Heart right ventricle (tissue), 16 donors: ENCODE measurements at regions not wholly inside any gene's neighbourhood (a gene's known extent, or its start where the extent isn't known, plus 50 kb on each side); places are given as distances from the start of the nearest gene placed in this dataset.
A peak's percentile ranks its signal among the peaks of the same experiment; 100 is the strongest.
"Not testable (repeated sequence)": the region's sequence is repeated elsewhere in the genome, so short reads cannot be mapped to it uniquely, and the experiment has no call there.

ENCODE experiments used
- ATAC-seq, 8 donors: fragments of 200-7000 bp; cut with Tn5 transposase; one replicate each; pipeline ENCODE4 v1.9.1; 2020; ENCODE audit warnings: mild to moderate bottlenecking in 8 of 8, moderate library complexity in 8 of 8, moderate number of reproducible peaks in 1 of 8
- DNase-seq, 2 donors: peaks; one replicate each; pipeline ENCODE4 v3.0.0-alpha.2; 2020
- H3K27ac ChIP-seq, 10 donors: fragments of 200-600 bp; sonication (generic) in 2 of 10; one replicate each; pipeline versions ENCODE4 v1.5.0 to v1.8.0; 2020 to 2022; ENCODE audit warnings: mild to moderate bottlenecking in 3 of 10
- H3K27me3 ChIP-seq, 7 donors: fragments of 200-600 bp; one replicate each; pipeline ENCODE4 v1.8.0; 2021 to 2022; ENCODE audit warnings: mild to moderate bottlenecking in 2 of 7
- H3K36me3 ChIP-seq, 9 donors: fragments of 200-600 bp; sonication (generic) in 1 of 9; one replicate each; pipeline versions ENCODE4 v1.5.0 to v1.8.0; 2020 to 2022; ENCODE audit warnings: mild to moderate bottlenecking in 2 of 9
- H3K4me1 ChIP-seq, 9 donors: fragments of 200-600 bp; sonication (generic) in 1 of 9; one replicate each; pipeline versions ENCODE4 v1.5.0 to v1.8.0; 2020 to 2022; ENCODE audit warnings: mild to moderate bottlenecking in 4 of 9
- H3K4me3 ChIP-seq, 10 donors: fragments of 200-600 bp; sonication (generic) in 2 of 10; one replicate each; pipeline versions ENCODE4 v1.5.0 to v1.8.0; 2020 to 2022; ENCODE audit warnings: mild to moderate bottlenecking in 7 of 10, moderate library complexity in 2 of 10
- H3K9me3 ChIP-seq, 11 donors: fragments of 200-600 bp in 10 of 11; sonication (generic) in 2 of 11; one replicate each; pipeline versions ENCODE4 v1.5.0 to v1.8.0; 2013 to 2022; ENCODE audit warnings: mild to moderate bottlenecking in 2 of 11, control low read depth in 1 of 11, moderate library complexity in 1 of 11
- CTCF ChIP-seq, 9 donors: fragments of 200-600 bp; sonication (generic) in 2 of 9; IDR thresholded peaks; one replicate each; pipeline versions ENCODE4 v1.5.0 to v1.8.0; 2021 to 2022; ENCODE audit warnings: antibody characterized with exemption in 9 of 9, mild to moderate bottlenecking in 5 of 9, moderate library complexity in 1 of 9
- WGBS, 2 donors: extraction: QIAGEN DNeasy Blood & Tissue Kit; methylation state at CpG; one replicate each; pipeline ENCODE4 v1.1.7; 2013; ENCODE audit warnings: inconsistent platforms in 1 of 2; 5-methylcytosine and 5-hydroxymethylcytosine counted together
- intact Hi-C, 10 donors: fragments of 100-400 bp; cut with DNase I; formaldehyde crosslinking; loops; one replicate each; pipeline versions ENCODE4 v1.11.1 to v1.14.2; 2022
- donor health status: Arrhythmogenic right ventricular cardiomyopathy.
- donor health status: ischemic (EF 13 %, LVEDD 7.1; RV severe dilation, severe dysfunction).
- donor health status: healthy with polysubstance abuse.
- donor health status: DM: no; HTN: yes; CAD: no.
- donor health status: DM: no; HTN: no; CAD: no.
- donor health status: ischemic (EF 25% LVEDD 6.9; RV normal size, moderate dysfunction).
- donor health status: ischemic (EF 25% LVEDD 5.7; RV mildly dilated, moderate dysfunction).
- donor health status: healthy.
- donor health status: DM: yes; HTN: yes; CAD: no.
- donor health status: Ischemic cardiomyopathy.
- donor health status: ischemic (EF 35%, LVEDD 5.7; RV mildly dilated, moderate dysfunction).
- donor health status: nonischemic (EF 11% LVEDD 7.7; RV severe dilation, severe dysfunction).
- donor health status: DM: yes; HTN: yes; CAD: no.
- donor health status: PGD.
- donor health status: ischemic (EF 29% LVEDD 5.4; RV normal size, mild dysfunction).
- donor health status: nonischemic (EF 23%, LVEDD 6.1; RV moderate dilation, normal function).

GRCh38 chr2:145524836-145525235 lies 1004.9 kb upstream of the ZEB2 start:
- no peak for ATAC-seq
- WGBS, 2 donors: 62 to 75% methylated on average over 1 of the region's 1 CpG
- Histone ChIP-seq H3K4me1 (no peaks in the 10 kb centered on the region), H3K4me3 (peak overlapping the region in 1 of 10 donors; percentile 12), H3K9me3 (peaks cover 0 to 11% (median 0%) of the 10 kb centered on the region in 11 donors), H3K27me3 (no peaks in the 10 kb centered on the region), H3K36me3 (no peaks in the 10 kb centered on the region), H3K27ac (no peak overlapping the region)
- no peak for TF ChIP-seq CTCF (IDR thresholded peaks at IDR 0.05)
- no peak for DNase-seq
- intact Hi-C loops: no loop called here

- no peak for DNase-seq
- TF ChIP-seq CTCF (IDR thresholded peaks at IDR 0.05): no peak
- no peak for ATAC-seq
Observed at GRCh38 chr2:145524303-145524702, 1004.4 kb upstream of the ZEB2 start.

GRCh38 chr2:145519254-145519653 lies 999.3 kb upstream of the ZEB2 start:
- not testable (repeated sequence) for H3K27me3 ChIP-seq, ATAC-seq, H3K4me1 ChIP-seq

More at GRCh38 chr2:145524303-145524702, 1004.4 kb upstream of the ZEB2 start:
- Histone ChIP-seq H3K4me1 (no peaks in the 10 kb centered on the region), H3K9me3 (peaks cover 0 to 14% (median 0%) of the 10 kb centered on the region in 11 donors), H3K4me3 (peak overlapping the region in 1 of 10 donors; percentile 12), H3K27me3 (no peaks in the 10 kb centered on the region), H3K36me3 (no peaks in the 10 kb centered on the region), H3K27ac (no peak overlapping the region)
- intact Hi-C loops: no loop called here
- WGBS, 2 donors: 76 to 84% methylated on average over 6 of the region's 6 CpGs

GRCh38 chr2:145511946-145512345 lies 992.0 kb upstream of the ZEB2 start:
- Histone ChIP-seq H3K36me3 (no peaks in the 10 kb centered on the region), H3K4me3 (no peak overlapping the region), H3K4me1 (no peaks in the 10 kb centered on the region), H3K27ac (no peak overlapping the region), H3K27me3 (no peaks in the 10 kb centered on the region), H3K9me3 (peaks cover 0 to 23% (median 0%) of the 10 kb centered on the region in 11 donors)
- TF ChIP-seq CTCF (IDR thresholded peaks at IDR 0.05): no peak
- intact Hi-C loops: no loop called here
- DNase-seq (no peak), ATAC-seq (no peak)
- 89 to 93% methylated on average over 4 of the region's 4 CpGs for WGBS, 2 donors

More at GRCh38 chr2:145519254-145519653, 999.3 kb upstream of the ZEB2 start:
- 90 to 92% methylated on average over 5 of the region's 5 CpGs for WGBS, 2 donors
- H3K4me3 ChIP-seq, DNase-seq, H3K27ac ChIP-seq, H3K36me3 ChIP-seq, intact Hi-C loops: not testable (repeated sequence)
- H3K9me3 ChIP-seq: peaks cover 0 to 27% (median 0%) of the 10 kb centered on the region in 11 donors

- intact Hi-C loops: no loop called here
- Histone ChIP-seq H3K27me3 (no peaks in the 10 kb centered on the region), H3K4me3 (no peak overlapping the region), H3K9me3 (peaks cover 0 to 13% (median 0%) of the 10 kb centered on the region in 11 donors), H3K4me1 (no peaks in the 10 kb centered on the region), H3K36me3 (no peaks in the 10 kb centered on the region), H3K27ac (no peak overlapping the region)
- DNase-seq: no peak
- no peak for ATAC-seq
- WGBS, 2 donors: 71 to 72% methylated on average over 3 of the region's 3 CpGs
- TF ChIP-seq CTCF (IDR thresholded peaks at IDR 0.05): no peak
Observed at GRCh38 chr2:145503511-145503910, 983.6 kb upstream of the ZEB2 start.
